Stimulated activated CD4-positive, alpha-beta T cell treated with anti-CD3 and anti-CD28 coated beads, Interleukin-2, amount 100 ng/mL, for 4 hours (primary cell): ENCODE measurements at regions not wholly inside any gene's neighbourhood (a gene's known extent, or its start where the extent isn't known, plus 50 kb on each side); places are given as distances from the start of the nearest gene placed in this dataset.

Experiments used
- DNase-seq: peaks from one replicate; pipeline ENCODE4 v3.0.0-alpha.2; 2020; ENCODE audit warnings: low read depth

DNA sequence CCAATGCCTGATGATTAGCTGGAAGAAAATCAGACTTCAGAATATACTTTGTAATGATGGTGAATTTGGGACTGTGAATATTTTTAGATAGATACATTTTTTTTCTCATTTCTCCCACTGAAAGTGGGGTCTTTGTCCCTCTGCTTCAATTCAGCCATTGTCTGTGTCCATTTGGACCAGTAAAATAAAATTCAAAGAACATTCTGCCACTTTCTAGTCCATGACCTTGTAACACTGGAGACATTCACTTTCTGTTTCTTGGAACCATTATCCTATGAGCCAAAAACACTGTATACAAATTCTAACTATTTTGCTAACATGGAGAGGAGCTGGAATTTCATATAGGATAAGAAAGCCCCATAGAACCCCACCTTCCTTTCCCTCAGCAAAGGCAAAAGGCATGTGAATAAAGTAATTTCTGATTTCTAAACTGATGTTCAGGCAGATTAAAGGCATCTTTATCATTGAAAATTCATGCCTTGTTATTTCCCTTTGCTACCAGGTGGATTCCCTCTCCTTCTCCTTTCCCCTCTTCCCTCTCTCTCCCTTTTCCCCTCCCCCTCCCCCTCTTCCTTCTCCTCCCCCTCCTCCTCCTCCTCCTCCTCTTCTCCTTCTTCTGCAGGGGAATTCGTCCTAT is 2010.4 kb upstream of the LRRTM1 start:
- DNase-seq = no peak

DNA sequence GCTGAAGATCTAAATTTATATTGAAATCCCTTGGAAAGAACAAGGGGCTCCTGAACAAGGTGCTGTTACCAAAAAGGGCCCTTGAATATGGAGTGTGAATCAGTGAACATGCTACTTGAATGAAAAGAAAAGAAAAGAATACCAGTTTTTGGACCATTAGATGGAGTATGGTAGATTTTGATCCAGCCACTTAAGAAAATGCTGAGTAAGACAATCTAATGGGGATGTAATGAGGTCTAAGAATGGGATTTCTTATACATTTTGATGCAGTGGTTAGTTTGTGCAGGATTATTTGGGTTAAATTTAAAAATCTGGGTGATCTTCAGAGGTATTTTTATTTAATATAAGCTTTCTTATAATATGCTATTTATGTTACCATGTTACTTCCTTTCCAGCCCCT is 2003.0 kb upstream of the LRRTM1 start:
- DNase-seq = no peak

DNA sequence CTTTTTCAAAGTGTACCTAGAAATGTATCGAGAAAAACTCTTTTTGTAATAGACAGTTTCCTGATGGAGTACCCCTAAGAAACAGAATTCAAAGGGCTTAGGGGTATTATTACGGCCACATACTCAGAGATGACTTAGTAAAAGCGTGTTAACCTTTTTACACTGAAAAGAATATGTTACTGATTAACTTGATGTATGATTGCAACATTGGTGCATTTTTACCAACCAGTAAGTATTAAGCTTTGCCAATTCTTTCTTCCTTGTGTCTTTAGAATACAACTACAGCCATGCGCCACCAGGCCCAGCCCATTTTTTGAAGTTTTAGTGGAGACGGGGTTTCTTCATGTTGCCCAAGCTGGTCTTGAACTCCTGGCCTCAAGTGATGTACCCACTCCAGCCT is 1997.0 kb upstream of the LRRTM1 start:
- no peak for DNase-seq

DNA sequence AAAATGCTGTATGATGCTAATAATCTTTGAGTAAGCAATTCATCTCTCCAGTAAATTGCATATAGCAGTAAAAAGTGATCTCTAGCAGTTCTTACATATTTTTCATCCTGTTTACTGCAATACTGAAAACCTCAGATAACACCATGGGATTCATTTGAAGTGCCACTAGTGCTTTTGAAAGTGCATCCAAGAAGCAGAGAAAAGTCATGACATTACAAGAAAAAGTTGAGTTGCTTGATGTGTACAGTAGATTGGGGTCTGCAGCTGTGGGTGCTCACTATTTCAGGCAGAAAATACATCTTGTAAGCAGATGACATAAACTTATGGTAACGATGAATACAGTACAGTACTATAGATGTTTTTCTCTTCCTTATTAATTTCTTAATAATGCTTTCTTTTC is 1984.9 kb upstream of the LRRTM1 start:
- DNase-seq = no peak

DNA sequence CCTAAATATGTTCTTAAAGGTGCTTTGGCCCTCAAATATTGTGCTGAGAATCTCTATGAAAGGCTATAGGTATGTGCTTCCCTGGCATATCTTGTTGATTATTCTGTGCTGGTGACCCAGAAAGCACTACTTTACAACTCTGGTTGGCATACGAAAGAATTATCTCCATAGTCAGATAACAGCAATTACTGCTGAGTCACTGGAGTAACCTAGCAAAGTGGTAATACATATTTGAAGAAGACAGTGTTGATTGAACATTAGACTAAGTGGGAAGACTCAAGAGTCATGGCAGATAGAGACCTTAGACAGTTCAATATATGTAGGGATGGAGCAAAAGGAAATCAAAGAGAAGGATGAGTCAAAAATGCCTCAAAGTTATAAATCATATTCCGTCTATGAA is 1978.5 kb upstream of the LRRTM1 start:
- DNase-seq = no peak

DNA sequence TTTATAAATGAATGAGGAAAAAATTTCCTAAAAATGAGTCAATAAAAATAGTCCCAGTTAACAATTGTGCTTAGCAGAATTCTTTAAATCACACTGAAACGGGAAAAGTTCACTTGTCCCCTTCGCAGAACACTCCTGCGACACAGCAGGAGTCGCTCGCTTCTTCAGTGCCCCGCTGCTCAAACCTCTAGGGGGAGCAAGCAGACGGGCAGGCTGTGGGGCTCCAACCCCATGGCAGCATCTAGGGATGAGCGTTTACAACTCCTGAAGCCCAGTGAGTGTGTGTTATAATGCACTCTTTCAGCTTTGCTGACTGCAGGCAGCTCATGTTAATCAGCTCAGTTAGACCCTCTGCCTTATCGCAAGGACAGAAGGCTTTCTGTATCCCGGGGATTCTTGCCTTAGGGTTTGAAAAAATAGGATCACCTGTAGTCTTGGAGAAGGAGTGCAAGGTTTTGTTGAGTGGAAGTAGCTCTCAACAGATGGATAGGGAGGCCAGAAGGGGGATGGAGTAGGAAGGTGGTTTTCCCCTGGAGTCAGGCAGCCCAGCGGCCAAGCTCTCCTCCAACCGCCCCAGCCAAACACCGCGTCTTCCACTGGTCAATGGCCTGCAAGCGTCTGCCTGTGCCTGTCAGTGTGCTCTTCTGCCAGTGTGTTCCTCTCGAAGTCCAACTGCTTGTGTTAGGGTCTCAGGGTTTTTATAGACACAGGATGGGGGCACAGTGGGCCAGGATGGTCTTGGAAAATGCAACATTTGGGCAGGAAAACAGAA is 1977.7 kb upstream of the LRRTM1 start:
- no peak for DNase-seq

DNA sequence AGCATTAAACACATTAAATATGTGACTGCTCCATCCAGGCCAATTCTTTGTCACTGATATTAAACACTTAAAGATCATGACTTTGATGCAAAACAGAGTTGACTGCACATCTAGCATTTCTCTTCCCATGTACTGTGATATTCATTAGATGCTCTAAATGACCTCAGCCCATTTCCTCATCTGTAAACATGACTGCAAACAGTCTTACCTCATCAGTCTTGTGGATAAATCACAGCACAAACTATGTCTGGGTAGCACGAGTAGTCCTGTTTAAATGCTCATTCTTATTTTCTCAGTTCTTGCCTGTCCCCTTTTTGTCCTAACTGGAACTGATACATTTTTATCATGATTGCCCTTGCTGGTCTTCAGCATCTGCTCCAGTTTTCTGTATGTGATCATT is 1974.8 kb upstream of the LRRTM1 start:
- no peak for DNase-seq

DNA sequence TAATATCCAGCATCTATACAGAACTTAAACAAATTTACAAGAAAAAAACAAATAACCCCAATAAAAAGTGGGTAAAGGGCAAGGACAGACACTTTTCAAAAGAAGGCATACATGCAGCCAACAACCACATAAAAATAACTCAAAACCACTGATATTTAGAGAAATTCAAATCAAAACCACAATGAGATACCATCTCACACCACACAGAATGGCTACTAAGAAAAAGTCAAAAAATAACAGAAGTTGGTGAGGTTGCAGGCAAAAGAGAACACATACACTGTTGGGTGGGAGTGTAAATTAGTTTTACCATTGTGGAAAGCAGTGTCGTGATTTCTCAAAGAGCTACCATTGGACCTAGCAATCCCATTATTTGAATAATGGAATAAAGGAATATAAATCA is 1973.9 kb upstream of the LRRTM1 start:
- DNase-seq = no peak

DNA sequence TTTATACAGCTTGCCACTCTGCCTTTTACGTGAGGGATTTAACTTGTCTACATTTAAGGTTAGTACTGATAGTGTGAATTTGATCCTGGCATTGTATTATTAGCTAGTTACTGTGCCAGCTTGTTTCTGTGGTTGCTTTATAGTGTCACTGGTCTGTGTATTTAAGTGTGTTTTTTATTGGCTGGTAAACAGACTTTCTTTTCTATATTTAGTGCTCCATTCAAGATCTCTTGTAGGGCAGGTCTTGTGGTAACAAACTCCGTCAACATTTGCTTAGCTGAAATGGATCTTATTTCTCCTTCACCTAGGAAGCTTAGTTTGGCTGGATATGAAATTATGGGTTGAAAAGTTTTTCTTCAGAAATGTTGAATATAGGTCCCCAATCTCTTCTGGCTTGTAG is 1971.0 kb upstream of the LRRTM1 start:
- DNase-seq = no peak

DNA sequence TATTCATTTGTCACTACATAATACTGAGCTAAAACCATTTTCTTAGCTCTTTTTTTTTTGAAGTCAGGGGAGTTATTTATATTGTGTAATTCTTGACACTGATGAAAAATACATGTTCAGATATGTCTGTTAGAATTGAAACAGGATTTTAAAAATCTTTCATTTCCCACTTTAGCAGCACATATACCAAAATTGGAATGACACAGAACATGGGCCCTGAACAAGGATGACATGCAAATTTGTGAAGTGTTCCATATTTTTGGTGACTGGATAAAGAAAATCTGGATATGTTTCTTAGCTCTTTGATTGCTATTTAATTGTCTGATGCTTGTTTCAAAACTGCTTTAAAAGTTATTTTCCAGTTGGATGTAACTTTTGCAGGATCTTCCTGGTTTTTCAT is 1963.9 kb upstream of the LRRTM1 start:
- DNase-seq = no peak

DNA sequence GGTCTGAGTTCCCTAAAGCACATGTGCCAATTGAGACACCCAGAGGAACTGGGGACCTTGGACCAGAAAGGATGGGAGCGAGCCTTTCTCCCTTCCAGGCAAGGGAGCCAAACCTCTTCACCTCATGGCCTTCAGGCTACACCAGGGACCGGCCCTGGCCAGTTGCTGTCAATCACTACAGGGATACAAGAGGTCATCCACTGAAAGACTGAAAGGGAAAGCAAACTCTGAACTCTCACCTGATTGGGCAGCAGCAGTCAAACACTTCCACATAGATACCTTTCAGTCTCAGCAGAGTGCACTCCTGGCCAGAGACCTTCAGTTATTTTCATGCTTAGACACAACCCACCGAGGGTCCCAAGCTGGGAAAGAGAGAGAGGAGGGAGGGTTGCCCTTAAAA is 1956.0 kb upstream of the LRRTM1 start:
- DNase-seq = no peak

DNA sequence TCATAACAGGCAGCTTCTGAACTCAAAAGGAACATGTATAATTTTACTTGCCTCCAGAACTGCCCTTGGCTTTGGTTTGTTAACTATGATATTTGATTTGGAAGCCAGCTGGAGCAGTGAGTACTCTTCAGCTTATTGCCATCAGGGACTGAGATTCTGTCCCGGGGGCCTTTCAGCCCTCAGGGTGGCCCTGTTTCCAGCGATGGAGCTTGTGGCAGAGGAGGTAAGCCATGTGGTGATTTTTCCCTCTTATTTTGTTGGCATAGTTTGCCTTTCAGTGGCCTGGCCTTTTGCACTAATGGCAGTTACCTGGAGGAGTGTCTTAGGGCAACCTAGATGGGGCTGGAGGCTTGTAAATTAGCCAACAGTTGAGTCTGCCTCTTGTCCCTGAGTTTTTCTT is 1955.0 kb upstream of the LRRTM1 start:
- no peak for DNase-seq

DNA sequence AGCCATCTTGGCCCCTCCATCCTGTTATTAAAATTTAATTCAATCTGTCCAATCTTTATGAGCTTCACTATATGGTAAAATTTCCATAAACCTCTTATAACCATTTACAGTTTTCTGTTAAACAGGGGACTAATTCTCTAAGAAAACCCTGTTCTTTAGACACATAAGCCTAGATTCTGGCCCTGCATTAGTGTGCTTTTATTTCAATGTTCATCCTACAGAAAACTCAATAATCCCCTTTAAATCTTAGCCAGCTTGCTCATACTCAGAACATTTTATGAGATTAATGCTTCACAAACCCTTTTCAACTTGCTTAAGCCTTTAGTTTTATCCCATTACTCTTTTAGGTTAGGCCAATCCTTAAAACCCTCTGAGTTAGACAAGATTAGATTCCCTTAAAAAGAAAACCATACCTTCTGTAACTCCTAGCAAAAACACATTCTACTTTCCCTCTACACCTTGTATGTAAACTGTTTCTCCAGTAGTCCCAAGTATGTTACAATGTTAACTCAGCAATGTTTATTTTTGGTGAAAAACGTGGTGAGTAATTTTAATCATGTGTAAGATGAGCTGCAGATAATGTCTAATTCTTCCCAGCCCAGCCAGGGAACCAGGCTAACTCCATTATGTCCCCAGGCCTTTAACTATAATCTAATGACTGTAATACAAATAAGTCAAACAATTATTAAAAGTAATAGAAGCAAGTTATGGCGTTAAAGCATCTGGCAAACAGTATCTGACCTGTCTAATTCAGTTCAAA is 1953.4 kb upstream of the LRRTM1 start:
- no peak for DNase-seq

DNA sequence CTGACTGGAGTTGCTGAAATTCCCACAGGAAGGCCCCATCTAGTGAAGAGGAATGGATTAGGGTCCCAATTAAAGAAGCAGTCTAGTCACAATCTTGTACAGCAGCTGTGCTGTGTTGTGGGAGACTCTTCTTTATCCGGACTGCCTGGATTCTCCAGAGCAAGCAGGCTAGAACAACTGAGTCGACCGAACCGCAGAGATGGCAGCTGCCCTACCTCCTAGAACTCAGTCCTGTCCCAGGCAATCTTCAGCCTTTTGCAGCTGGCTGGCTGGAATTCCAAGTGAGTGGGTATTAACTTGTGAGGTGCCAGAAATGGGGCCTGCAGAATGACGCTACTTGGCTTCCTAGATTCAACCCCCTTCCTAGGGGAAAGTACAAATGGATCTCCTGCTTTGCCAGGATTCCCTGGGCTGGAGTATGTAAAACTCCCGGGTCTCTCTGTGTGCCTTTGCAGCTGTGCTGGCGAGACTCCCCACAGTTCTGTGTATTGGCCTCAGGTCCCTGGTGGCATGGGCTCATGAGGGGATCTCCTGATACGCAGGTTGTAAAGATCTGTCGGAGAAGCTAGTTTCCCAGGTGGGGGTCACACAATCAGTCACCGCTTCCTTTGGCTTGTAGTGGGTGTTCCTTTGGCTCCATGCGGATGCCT is 1952.6 kb upstream of the LRRTM1 start:
- DNase-seq = no peak

DNA sequence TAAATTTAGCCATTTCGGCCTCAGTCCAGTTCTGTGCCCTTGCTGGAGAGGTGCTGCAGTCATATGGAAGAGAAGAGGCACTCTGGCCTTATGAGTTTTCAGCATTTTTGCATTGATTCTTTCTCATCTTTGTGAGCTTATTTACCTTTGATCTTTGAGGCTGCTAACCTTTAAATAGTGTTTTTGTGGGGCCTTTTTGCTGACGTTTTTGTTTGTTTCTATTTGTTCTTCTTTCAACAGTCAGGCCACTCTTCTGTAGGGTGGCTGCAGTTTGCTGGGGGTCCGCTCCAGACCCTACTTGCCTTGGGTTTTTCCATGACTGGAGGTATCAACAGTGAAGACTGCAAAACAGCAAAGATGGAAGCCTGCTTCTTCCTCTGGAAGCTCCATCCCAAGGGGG is 1951.7 kb upstream of the LRRTM1 start:
- DNase-seq = no peak

DNA sequence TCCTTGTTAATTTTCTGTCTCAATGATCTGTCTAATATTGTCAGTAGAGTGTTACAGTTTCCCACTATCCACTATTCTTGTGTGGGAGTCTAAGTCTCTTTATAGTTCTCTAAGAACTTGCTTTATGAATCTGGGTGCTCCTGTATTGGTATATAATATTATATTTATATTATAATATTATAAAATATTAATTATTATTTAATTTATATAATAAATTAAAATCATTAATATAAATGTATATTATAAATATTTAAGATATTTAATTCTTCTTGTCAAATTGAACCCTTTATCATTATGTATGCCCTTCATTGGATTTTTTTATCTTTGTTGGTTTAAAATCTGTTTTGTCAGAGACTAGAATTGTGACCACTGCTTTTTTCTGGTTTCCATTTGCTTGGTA is 1950.2 kb upstream of the LRRTM1 start:
- no peak for DNase-seq

DNA sequence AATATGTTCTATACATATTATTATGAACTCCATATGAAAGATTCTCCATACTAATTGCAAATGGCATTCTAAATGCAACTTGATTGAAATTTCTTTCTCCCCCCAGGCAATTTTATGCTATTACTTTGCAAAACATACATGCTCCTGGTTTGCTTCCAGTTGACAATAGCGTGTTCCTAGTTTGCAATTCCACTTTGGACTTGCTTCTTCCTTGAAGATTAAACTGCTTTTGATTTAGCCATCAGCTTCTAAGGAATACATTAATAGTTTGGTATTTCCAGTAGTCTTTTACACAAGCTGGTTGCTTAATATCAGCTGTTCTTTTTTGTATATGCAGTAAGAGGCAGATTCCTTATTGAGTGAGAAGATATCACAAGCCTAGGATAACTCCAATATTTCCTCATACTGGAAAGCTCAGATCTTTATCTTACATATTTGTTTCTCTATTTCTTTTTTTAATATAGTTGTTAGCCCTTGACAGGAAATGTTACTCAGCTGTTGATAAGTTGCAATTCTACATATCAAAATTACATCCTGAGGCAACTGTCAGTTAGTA is 1941.7 kb upstream of the LRRTM1 start:
- no peak for DNase-seq

DNA sequence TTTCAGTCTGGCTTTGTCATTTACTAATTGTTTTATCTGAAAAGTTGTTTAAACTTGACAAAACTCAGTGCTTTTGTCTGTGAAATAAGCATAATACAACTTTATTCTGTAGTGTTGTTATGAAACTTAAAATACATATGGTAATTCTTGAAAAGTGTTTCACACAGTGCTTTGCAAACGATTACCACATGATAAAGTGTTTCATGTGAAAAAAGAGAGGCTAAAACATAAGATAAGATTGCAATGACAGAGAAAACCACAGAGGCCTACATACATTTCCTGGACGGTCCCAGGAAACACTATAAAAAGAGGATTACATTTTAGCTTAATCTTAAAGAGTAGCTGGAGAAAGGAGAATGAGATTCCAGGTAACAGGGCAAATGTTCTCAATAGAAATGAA is 1934.6 kb upstream of the LRRTM1 start:
- DNase-seq = no peak

DNA sequence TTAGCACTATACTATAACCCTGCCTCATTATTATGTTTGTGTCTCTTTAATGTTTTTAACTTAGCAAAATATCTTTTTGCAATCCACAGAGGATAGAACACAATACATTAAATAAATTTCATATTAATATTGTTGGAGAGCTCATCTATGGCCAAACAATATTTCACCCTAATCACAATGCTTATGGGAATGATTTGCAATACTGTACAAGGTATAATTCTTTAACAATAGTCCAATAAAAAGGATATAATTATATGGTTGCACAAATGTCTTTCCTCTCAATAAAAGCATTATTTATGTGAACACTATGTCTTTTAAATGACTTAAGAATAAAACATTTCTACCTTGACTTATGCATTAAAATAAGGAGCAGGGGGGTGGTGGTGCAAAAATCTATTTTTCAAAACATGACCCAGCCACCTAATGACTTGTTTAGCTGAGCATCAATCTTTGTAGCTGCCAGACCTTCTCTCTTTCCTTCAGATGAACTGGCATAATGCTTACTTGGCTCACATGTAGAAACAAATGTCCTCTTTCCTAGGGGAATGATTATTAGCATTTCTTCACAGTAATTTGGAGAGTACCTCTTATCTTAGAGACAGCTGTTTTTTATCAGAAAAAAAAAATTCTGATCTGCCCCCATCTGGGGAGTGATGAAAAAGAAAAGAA is 1933.6 kb upstream of the LRRTM1 start:
- no peak for DNase-seq

DNA sequence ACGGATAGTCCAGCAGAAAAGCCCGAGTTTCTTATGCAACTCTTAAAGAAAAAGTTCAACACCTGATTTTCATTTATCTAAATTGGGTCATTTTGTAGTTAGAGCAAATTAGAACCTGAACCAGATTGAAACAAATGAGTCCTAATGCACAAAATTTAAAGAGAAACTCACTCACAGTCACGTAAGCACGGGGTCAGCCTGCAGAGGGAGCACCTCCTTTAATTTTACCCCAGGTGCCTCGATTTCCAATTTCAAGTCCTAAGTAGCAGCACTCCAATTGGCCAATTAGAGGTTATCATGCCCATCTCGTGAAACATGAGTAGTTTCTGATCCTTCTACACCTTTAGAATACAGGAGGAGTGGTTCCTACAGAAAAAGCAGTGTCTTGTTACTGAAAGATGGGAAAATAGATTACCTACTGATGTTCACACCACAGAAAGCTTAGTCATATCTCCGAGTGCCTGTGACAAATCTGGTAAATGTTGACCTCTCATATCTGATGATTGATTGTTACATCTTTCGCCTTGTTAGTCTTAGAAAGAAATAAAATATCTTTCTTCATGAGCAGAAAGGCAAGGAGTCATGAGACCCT is 1929.8 kb upstream of the LRRTM1 start:
- DNase-seq = no peak

DNA sequence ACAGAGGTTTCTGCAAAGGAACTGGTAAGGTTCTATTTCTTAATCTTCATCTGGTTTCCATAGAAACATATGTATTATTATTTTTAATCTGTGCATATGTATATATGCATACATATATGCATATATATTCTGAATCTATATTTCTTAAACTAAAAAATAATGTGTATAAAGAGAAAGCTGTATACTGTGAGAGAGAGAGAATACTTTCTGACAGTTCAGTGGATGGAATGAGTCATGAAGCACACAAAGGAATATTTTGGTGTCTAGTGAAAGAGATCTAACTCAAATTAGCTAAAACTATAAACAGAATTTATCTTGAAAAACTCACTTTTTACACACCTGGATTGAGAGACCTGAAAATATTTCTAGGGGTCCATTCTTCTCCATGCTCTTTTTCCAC is 1929.3 kb upstream of the LRRTM1 start:
- no peak for DNase-seq

DNA sequence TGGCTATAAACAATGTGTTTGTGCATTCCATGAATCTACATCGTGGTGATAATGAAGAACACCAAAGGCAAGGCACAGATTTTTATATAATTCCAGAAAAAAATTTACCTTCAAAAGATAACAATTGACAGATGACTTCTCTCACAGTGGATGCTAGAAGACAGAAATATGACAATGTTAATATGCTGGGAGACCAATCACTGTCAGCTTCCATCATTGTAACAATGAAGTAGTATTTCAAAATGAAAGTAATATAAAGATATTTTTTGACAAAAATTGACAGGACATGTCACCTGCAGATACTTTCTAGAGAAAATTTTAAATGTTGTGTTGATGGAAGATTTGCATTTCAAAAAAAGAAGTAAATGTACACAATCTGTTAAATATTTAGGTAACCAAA is 1925.9 kb upstream of the LRRTM1 start:
- no peak for DNase-seq
